ENCODE measurements at regions not wholly inside any gene's neighbourhood (a gene's known extent, or its start where the extent isn't known, plus 50 kb on each side); places are given as distances from the start of the nearest gene placed in this dataset.
A peak's percentile ranks its signal among the peaks of the same experiment; 100 is the strongest.

DNA sequence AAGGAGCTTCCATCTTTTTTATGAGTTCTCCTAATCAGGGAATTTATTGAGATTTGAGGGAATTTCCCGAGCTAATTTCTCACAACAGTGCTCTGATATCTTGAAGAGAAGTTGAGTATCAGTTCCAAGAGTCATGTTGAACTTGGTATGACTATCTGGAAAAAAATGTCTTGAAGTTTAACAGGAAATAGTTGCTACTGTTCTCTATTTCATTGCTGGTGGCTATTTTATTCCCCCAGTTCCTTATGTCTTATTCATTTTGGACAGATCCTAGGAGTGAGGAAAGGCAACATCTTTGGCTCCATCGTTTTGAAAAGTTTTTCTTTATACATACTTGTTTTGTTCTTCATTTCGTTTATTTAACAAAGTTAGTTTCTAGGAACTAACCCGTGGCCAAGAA, 307.8 kb upstream of the AGTR1 start:
- TF ChIP-seq, protein P1, sequence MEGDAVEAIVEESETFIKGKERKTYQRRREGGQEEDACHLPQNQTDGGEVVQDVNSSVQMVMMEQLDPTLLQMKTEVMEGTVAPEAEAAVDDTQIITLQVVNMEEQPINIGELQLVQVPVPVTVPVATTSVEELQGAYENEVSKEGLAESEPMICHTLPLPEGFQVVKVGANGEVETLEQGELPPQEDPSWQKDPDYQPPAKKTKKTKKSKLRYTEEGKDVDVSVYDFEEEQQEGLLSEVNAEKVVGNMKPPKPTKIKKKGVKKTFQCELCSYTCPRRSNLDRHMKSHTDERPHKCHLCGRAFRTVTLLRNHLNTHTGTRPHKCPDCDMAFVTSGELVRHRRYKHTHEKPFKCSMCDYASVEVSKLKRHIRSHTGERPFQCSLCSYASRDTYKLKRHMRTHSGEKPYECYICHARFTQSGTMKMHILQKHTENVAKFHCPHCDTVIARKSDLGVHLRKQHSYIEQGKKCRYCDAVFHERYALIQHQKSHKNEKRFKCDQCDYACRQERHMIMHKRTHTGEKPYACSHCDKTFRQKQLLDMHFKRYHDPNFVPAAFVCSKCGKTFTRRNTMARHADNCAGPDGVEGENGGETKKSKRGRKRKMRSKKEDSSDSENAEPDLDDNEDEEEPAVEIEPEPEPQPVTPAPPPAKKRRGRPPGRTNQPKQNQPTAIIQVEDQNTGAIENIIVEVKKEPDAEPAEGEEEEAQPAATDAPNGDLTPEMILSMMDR (IDR thresholded peaks at IDR 0.05; ENCODE audit: control insufficient read depth, insufficient read depth, low read depth, low read length, missing control alignments), result no peak
- H3K4me3 ChIP-seq (ENCODE audit: control insufficient read depth, low read depth, low read length), result no peak overlapping the region
- no peak for DNase-seq (ENCODE audit: low read depth)

- TF ChIP-seq, protein P1 (IDR thresholded peaks at IDR 0.05; ENCODE audit: control insufficient read depth, insufficient read depth, low read depth, low read length, missing control alignments), result no peak
Measured at GRCh38 chr3:148395821-148396220, 301.9 kb upstream of the AGTR1 start.

GRCh38 chr3:148400754-148401153, 296.9 kb upstream of the AGTR1 start:
- DNase-seq (ENCODE audit: low read depth), result peak; percentile 7
- TF ChIP-seq, protein P1 (IDR thresholded peaks at IDR 0.05; ENCODE audit: control insufficient read depth, insufficient read depth, low read depth, low read length, missing control alignments), result no peak
- no peak overlapping the region for H3K4me3 ChIP-seq (ENCODE audit: control insufficient read depth, low read depth, low read length)

More at GRCh38 chr3:148395821-148396220, 301.9 kb upstream of the AGTR1 start:
- no peak for DNase-seq (ENCODE audit: low read depth)
- H3K4me3 ChIP-seq (ENCODE audit: control insufficient read depth, low read depth, low read length), result no peak overlapping the region

GRCh38 chr3:148408667-148409066, 289.0 kb upstream of the AGTR1 start:
- no peak for DNase-seq (ENCODE audit: low read depth)
- TF ChIP-seq, protein P1 (IDR thresholded peaks at IDR 0.05; ENCODE audit: control insufficient read depth, insufficient read depth, low read depth, low read length, missing control alignments), result peak; percentile 0
- no peak overlapping the region for H3K4me3 ChIP-seq (ENCODE audit: control insufficient read depth, low read depth, low read length)

- DNase-seq (ENCODE audit: low read depth), result no peak
- H3K4me3 ChIP-seq (ENCODE audit: control insufficient read depth, low read depth, low read length), result no peak overlapping the region
- TF ChIP-seq, protein P1 (IDR thresholded peaks at IDR 0.05; ENCODE audit: control insufficient read depth, insufficient read depth, low read depth, low read length, missing control alignments), result no peak
Measured at GRCh38 chr3:148420242-148420641, 277.5 kb upstream of the AGTR1 start.

DNA sequence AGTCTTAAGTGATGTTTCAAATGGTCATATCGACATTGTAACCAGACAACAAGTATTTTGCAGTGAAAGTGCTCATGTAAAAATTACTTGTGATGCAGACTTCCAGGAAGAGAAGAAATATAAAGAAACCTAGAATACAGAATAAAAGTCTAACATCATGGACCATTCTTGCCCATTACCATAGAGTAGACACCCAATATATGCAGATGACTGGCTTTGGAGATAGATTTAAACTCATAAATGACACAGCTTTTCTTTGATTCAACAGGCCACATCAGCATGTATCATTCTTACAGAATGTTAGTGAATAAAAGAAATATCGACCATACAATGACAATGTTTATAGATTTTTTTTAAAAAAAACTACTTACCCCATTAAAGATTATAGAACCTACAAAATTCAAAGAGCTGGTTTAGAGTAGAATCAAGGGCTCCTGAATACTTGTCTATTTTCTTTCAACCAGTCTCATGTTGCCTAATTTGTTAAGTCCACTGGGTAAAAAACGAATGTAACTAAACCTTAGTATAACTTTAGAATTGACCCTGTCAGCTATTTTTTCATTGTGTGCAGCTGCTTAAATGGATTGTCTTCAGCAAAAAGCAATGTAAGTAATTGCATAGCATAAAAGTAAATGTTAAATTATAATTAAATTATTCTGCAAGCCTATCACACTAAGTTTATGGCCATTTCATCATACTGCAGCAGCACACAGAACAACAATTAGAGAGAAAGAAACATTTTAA, 268.7 kb upstream of the AGTR1 start:
- H3K4me3 ChIP-seq (ENCODE audit: control insufficient read depth, low read depth, low read length), result no peak overlapping the region
- TF ChIP-seq, protein P1 (IDR thresholded peaks at IDR 0.05; ENCODE audit: control insufficient read depth, insufficient read depth, low read depth, low read length, missing control alignments), result no peak
- no peak for DNase-seq (ENCODE audit: low read depth)
